Liver (tissue), 8 donors: ENCODE measurements at regions not wholly inside any gene's neighbourhood (a gene's known extent, or its start where the extent isn't known, plus 50 kb on each side); places are given as distances from the start of the nearest gene placed in this dataset.

Experiments
- DNase-seq: peaks from one replicate; pipeline ENCODE4 v3.0.0-alpha.2; 2017; ENCODE audit warnings: low spot score
- H3K27ac ChIP-seq, 2 donors: one replicate each; pipeline ENCODE4 v1.7.0; 2013; ENCODE audit warnings: inconsistent platforms in 2 of 2, low read length in 2 of 2, control low read depth in 1 of 2, low read depth in 1 of 2, mild to moderate bottlenecking in 1 of 2
- H3K27me3 ChIP-seq, 4 donors: one replicate each; pipeline versions ENCODE4 v1.6.1 to v1.7.0; 2013; ENCODE audit warnings: low read length in 3 of 4, inconsistent platforms in 1 of 4, mild to moderate bottlenecking in 1 of 4, moderate library complexity in 1 of 4; ENCODE audit not compliant: control insufficient read depth in 4 of 4, insufficient read depth in 4 of 4
- H3K36me3 ChIP-seq, 4 donors: one replicate each; pipeline versions ENCODE4 v1.6.1 to v1.7.0; 2013; ENCODE audit warnings: low read length in 3 of 4, mild to moderate bottlenecking in 3 of 4, low read depth in 1 of 4, moderate library complexity in 1 of 4; ENCODE audit not compliant: control insufficient read depth in 4 of 4, insufficient read depth in 3 of 4
- H3K4me1 ChIP-seq, 4 donors: one replicate each; pipeline versions ENCODE4 v1.6.1 to v1.7.0; 2013; ENCODE audit warnings: low read length in 3 of 4, mild to moderate bottlenecking in 3 of 4, moderate library complexity in 1 of 4; ENCODE audit not compliant: control insufficient read depth in 4 of 4, insufficient read depth in 4 of 4
- H3K4me3 ChIP-seq, 3 donors: one replicate each; pipeline versions ENCODE4 v1.6.1 to v1.7.0; 2013; ENCODE audit warnings: low read length in 3 of 3, control low read depth in 1 of 3, low read depth in 1 of 3, mild to moderate bottlenecking in 1 of 3
- H3K9ac ChIP-seq, 2 donors: one replicate each; pipeline ENCODE4 v1.7.0; 2013; ENCODE audit warnings: low read length in 2 of 2, mild to moderate bottlenecking in 2 of 2, moderate library complexity in 2 of 2, control low read depth in 1 of 2, low read depth in 1 of 2
- H3K9me3 ChIP-seq, 4 donors: one replicate each; pipeline versions ENCODE4 v1.6.1 to v1.7.0; 2013; ENCODE audit warnings: low read length in 3 of 4; ENCODE audit not compliant: control insufficient read depth in 4 of 4
- ATF3 ChIP-seq: IDR thresholded peaks from 2 replicates; pipeline ENCODE4 v1.6.1; 2016; ENCODE audit warnings: antibody characterized with exemption
- CTCF ChIP-seq: fragments of 150-350 bp; IDR thresholded peaks from 2 replicates; pipeline ENCODE4 v1.5.1; 2017; ENCODE audit warnings: improper control_type of control experiment, low read depth, low read length; ENCODE audit not compliant: missing input control
- EGR1 ChIP-seq, 2 donors: IDR thresholded peaks; 2 replicates each; pipeline ENCODE4 v1.6.1; 2016 to 2018; ENCODE audit warnings: antibody characterized with exemption in 2 of 2, low read depth in 2 of 2
- FOXA1 ChIP-seq: IDR thresholded peaks from 2 replicates; pipeline ENCODE4 v1.6.1; 2016; ENCODE audit warnings: antibody characterized with exemption
- FOXA2 ChIP-seq: IDR thresholded peaks from 2 replicates; pipeline ENCODE4 v1.6.1; 2016; ENCODE audit warnings: antibody characterized with exemption
- GABPA ChIP-seq, 2 donors: IDR thresholded peaks in 1 of 2; conservative IDR thresholded peaks in 1 of 2; 2 replicates each; pipeline ENCODE4 v1.6.1; 2016; ENCODE audit warnings: antibody characterized with exemption in 2 of 2, mild to moderate bottlenecking in 1 of 2, moderate library complexity in 1 of 2
- HNF4A ChIP-seq, 2 donors: conservative IDR thresholded peaks; 2 replicates each; pipeline ENCODE4 v1.6.1; 2016; ENCODE audit warnings: antibody characterized with exemption in 2 of 2, mild to moderate bottlenecking in 2 of 2
- HNF4G ChIP-seq: IDR thresholded peaks from 2 replicates; pipeline ENCODE4 v1.6.1; 2016; ENCODE audit warnings: antibody characterized with exemption
- JUND ChIP-seq, 2 donors: IDR thresholded peaks; 2 replicates each; pipeline ENCODE4 v1.6.1; 2016; ENCODE audit warnings: antibody characterized with exemption in 2 of 2
- NR2F2 ChIP-seq: IDR thresholded peaks from 2 replicates; pipeline ENCODE4 v1.6.1; 2016; ENCODE audit warnings: antibody characterized with exemption
- RAD21 ChIP-seq, 2 donors: IDR thresholded peaks; 2 replicates each; pipeline ENCODE4 v1.6.1; 2016; ENCODE audit warnings: antibody characterized with exemption in 2 of 2, mild to moderate bottlenecking in 2 of 2
- REST ChIP-seq: IDR thresholded peaks from 2 replicates; pipeline ENCODE4 v1.6.1; 2016; ENCODE audit warnings: antibody characterized with exemption, mild to moderate bottlenecking
- RXRA ChIP-seq, 2 donors: IDR thresholded peaks; 2 replicates each; pipeline ENCODE4 v1.6.1; 2017 to 2018; ENCODE audit warnings: antibody characterized with exemption in 2 of 2, mild to moderate bottlenecking in 1 of 2
- SP1 ChIP-seq: IDR thresholded peaks from 2 replicates; pipeline ENCODE4 v1.6.1; 2018; ENCODE audit warnings: antibody characterized with exemption, mild to moderate bottlenecking
- TAF1 ChIP-seq: conservative IDR thresholded peaks from 2 replicates; pipeline ENCODE4 v1.6.1; 2016; ENCODE audit warnings: antibody characterized with exemption, mild to moderate bottlenecking
- YY1 ChIP-seq: IDR thresholded peaks from 2 replicates; pipeline ENCODE4 v1.6.1; 2016; ENCODE audit warnings: antibody characterized with exemption, mild to moderate bottlenecking
- WGBS: extraction: QIAGEN DNeasy Blood & Tissue Kit; methylation state at CpG from one replicate; pipeline ENCODE4 v1.1.7; 2013; 5-methylcytosine and 5-hydroxymethylcytosine counted together
- TF ChIP-seq, protein P1 (sequence below): IDR thresholded peaks from 2 replicates; pipeline ENCODE4 v1.6.1; 2016; ENCODE audit warnings: antibody characterized with exemption
- TF ChIP-seq, protein P2 (sequence below): IDR thresholded peaks from 2 replicates; pipeline ENCODE4 v1.6.1; 2016; ENCODE audit warnings: antibody characterized with exemption
- donor health status: healthy.
- donor health status: healthy.
- donor health status: healthy.
- donor health status: healthy.
- donor health status: healthy.

GRCh38 chr3:116966649-116967048 lies 257.1 kb downstream of the TUSC7 start (continued):
- TF ChIP-seq EGR1 (IDR thresholded peaks at IDR 0.05; ENCODE audit: low read depth in 2 of 2): no peak
- TF ChIP-seq, protein P1, sequence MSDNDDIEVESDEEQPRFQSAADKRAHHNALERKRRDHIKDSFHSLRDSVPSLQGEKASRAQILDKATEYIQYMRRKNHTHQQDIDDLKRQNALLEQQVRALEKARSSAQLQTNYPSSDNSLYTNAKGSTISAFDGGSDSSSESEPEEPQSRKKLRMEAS: no peak

- Histone ChIP-seq H3K36me3 (no peaks in the 10 kb centered on the region), H3K4me1 (no peaks in the 10 kb centered on the region), H3K9me3 (no peaks in the 10 kb centered on the region), H3K27me3 (peaks cover 0 to 4% (median 1%) of the 10 kb centered on the region in 4 donors), H3K4me3 (no peak overlapping the region), H3K27ac (no peak overlapping the region), H3K9ac (no peak overlapping the region)
- 75% methylated on average over 6 of the region's 6 CpGs for WGBS
- TF ChIP-seq EGR1 (IDR thresholded peaks at IDR 0.05; ENCODE audit: low read depth in 2 of 2) (no peak), JUND (IDR thresholded peaks at IDR 0.05) (no peak), HNF4A (conservative IDR thresholded peaks at IDR 0.05) (no peak), ATF3 (no peak), HNF4G (no peak), TAF1 (no peak), SP1 (no peak), RXRA (IDR thresholded peaks at IDR 0.05) (no peak), REST (no peak), NR2F2 (no peak), GABPA (IDR thresholded peaks at IDR 0.05 in 1 of 2, conservative IDR thresholded peaks at IDR 0.05 in 1 of 2) (no peak), FOXA2 (no peak), YY1 (no peak), RAD21 (IDR thresholded peaks at IDR 0.05) (no peak), FOXA1 (no peak), CTCF (no peak)
- TF ChIP-seq, protein P1: no peak
- TF ChIP-seq, protein P2, sequence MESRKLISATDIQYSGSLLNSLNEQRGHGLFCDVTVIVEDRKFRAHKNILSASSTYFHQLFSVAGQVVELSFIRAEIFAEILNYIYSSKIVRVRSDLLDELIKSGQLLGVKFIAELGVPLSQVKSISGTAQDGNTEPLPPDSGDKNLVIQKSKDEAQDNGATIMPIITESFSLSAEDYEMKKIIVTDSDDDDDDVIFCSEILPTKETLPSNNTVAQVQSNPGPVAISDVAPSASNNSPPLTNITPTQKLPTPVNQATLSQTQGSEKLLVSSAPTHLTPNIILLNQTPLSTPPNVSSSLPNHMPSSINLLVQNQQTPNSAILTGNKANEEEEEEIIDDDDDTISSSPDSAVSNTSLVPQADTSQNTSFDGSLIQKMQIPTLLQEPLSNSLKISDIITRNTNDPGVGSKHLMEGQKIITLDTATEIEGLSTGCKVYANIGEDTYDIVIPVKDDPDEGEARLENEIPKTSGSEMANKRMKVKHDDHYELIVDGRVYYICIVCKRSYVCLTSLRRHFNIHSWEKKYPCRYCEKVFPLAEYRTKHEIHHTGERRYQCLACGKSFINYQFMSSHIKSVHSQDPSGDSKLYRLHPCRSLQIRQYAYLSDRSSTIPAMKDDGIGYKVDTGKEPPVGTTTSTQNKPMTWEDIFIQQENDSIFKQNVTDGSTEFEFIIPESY: no peak
- DNase-seq: no peak
These were observed 259.6 kb downstream of the TUSC7 start for GRCh38 chr3:116969135-116969534.
